Neutrophil (primary cell): ENCODE measurements at regions not wholly inside any gene's neighbourhood (a gene's known extent, or its start where the extent isn't known, plus 50 kb on each side); places are given as distances from the start of the nearest gene placed in this dataset.

ENCODE experiments used
- H3K27ac ChIP-seq: fragments of 200-600 bp; sonication (generic); 2 replicates; pipeline ENCODE4 v1.5.1; 2016; ENCODE audit warnings: mild to moderate bottlenecking, moderate library complexity
- H3K27me3 ChIP-seq: fragments of 200-600 bp; sonication (generic); 2 replicates; pipeline ENCODE4 v1.6.0; 2016; ENCODE audit warnings: mild to moderate bottlenecking
- H3K36me3 ChIP-seq: fragments of 200-600 bp; sonication (generic); 2 replicates; pipeline ENCODE4 v1.5.1; 2017
- H3K4me1 ChIP-seq, 2 experiments: fragments of 200-600 bp in 1 of 2; sonication (generic) in 1 of 2; 1 replicate in 1 of 2; 2 replicates in 1 of 2; pipeline versions ENCODE4 v1.5.1 to v1.6.1; 2013 to 2016; ENCODE audit warnings: low read depth in 1 of 2, low read length in 1 of 2, mild to moderate bottlenecking in 1 of 2, moderate library complexity in 1 of 2; ENCODE audit not compliant: control insufficient read depth in 1 of 2, insufficient read depth in 1 of 2
- H3K4me3 ChIP-seq, 2 experiments: fragments of 200-600 bp in 1 of 2; sonication (generic) in 1 of 2; 1 replicate in 1 of 2; 2 replicates in 1 of 2; pipeline ENCODE4 v1.5.1; 2013 to 2016; ENCODE audit warnings: low read depth in 1 of 2, low read length in 1 of 2, mild to moderate bottlenecking in 1 of 2, moderate library complexity in 1 of 2
- H3K9me3 ChIP-seq: fragments of 200-600 bp; sonication (generic); 2 replicates; pipeline ENCODE4 v1.5.1; 2016
- CTCF ChIP-seq: fragments of 200-600 bp; sonication (generic); IDR thresholded peaks from 2 replicates; pipeline ENCODE4 v1.5.1; 2016; ENCODE audit warnings: antibody characterized with exemption

GRCh38 chr1:10868599-10868965 lies 72.1 kb upstream of the CASZ1 start:
- Histone ChIP-seq H3K36me3 (no peaks in the 10 kb centered on the region), H3K4me1 (peaks cover 0 to 7% of the 10 kb centered on the region in 2 experiments), H3K9me3 (no peaks in the 10 kb centered on the region), H3K4me3 (no peak overlapping the region), H3K27me3 (peaks cover 73% of the 10 kb centered on the region), H3K27ac (no peak overlapping the region)
- no peak for TF ChIP-seq CTCF

GRCh38 chr1:10869933-10870332 lies 73.5 kb upstream of the CASZ1 start:
- TF ChIP-seq CTCF = no peak
- peaks cover 60% of the 10 kb centered on the region for H3K27me3 ChIP-seq

GRCh38 chr1:10870493-10871096 lies 74.1 kb upstream of the CASZ1 start:
- Histone ChIP-seq H3K9me3 (no peaks in the 10 kb centered on the region), H3K27ac (no peak overlapping the region), H3K4me1 (peaks cover 0 to 7% of the 10 kb centered on the region in 2 experiments), H3K4me3 (no peak overlapping the region), H3K36me3 (no peaks in the 10 kb centered on the region), H3K27me3 (peaks cover 53% of the 10 kb centered on the region)
- TF ChIP-seq CTCF = no peak

More at GRCh38 chr1:10869933-10870332, 73.5 kb upstream of the CASZ1 start:
- Histone ChIP-seq H3K36me3 (no peaks in the 10 kb centered on the region), H3K4me3 (no peak overlapping the region), H3K4me1 (peaks cover 0 to 7% of the 10 kb centered on the region in 2 experiments), H3K9me3 (no peaks in the 10 kb centered on the region), H3K27ac (no peak overlapping the region)

- Histone ChIP-seq H3K36me3 (no peaks in the 10 kb centered on the region), H3K27ac (no peak overlapping the region), H3K9me3 (no peaks in the 10 kb centered on the region), H3K4me1 (no peaks in the 10 kb centered on the region), H3K4me3 (no peak overlapping the region), H3K27me3 (peaks cover 27% of the 10 kb centered on the region)
- TF ChIP-seq CTCF = no peak
These were observed 76.7 kb upstream of the CASZ1 start for GRCh38 chr1:10873189-10873588.

- H3K36me3 ChIP-seq = no peaks in the 10 kb centered on the region
- peaks cover 15% of the 10 kb centered on the region for H3K27me3 ChIP-seq
- TF ChIP-seq CTCF = no peak
These were observed 77.9 kb upstream of the CASZ1 start for GRCh38 chr1:10874351-10874750.

GRCh38 chr1:10877894-10878293 lies 81.4 kb upstream of the CASZ1 start:
- Histone ChIP-seq H3K27ac (no peak overlapping the region), H3K36me3 (no peaks in the 10 kb centered on the region), H3K4me1 (no peaks in the 10 kb centered on the region), H3K27me3 (no peaks in the 10 kb centered on the region), H3K9me3 (no peaks in the 10 kb centered on the region), H3K4me3 (no peak overlapping the region)
- no peak for TF ChIP-seq CTCF

More at GRCh38 chr1:10874351-10874750, 77.9 kb upstream of the CASZ1 start:
- H3K4me3 ChIP-seq = no peak overlapping the region
- no peaks in the 10 kb centered on the region for H3K9me3 ChIP-seq
- H3K27ac ChIP-seq = no peak overlapping the region
- H3K4me1 ChIP-seq = no peaks in the 10 kb centered on the region
